ENCODE measurements at regions not wholly inside any gene's neighbourhood (a gene's known extent, or its start where the extent isn't known, plus 50 kb on each side); places are given as distances from the start of the nearest gene placed in this dataset.

DNA sequence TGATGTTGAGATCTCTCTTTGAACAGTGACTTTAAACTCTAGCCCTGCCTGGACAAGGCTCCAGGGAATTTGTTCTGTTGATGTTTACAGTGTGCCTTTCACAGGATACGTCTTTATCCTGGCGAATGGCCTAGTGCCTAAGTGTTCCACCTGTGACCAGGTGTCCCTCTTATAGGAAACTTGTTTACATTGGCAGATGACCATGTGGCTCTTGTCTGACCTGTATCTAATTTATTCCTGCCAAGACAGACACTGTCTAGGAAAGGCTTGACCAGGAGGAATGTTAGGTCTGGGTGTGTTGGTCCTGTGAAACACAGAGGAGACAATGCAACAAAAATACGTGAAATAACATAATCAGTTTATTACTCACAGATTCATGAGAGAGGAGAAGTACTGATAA is 875.6 kb downstream of the METTL15 start:
- no peak for DNase-seq (ENCODE audit: low spot score)

DNA sequence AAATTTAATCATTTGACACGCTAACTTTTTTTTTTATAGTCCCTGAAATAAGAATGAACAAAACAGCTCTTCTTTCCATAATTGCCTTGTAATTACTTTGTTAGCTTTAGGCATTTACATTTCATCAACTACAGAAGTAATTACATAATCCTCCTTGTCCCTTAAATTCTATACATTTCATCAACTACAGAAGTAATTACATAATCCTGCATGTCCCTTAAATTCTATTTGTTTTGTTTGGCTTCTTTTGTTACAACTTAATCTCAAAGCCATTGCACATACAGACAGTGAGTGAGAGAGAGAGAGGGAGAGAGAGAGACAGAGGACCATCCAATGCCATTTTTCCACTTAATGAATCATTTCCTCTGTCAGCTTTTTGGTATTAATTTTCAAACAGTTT is 873.2 kb downstream of the METTL15 start:
- no peak for DNase-seq (ENCODE audit: low spot score)

DNA sequence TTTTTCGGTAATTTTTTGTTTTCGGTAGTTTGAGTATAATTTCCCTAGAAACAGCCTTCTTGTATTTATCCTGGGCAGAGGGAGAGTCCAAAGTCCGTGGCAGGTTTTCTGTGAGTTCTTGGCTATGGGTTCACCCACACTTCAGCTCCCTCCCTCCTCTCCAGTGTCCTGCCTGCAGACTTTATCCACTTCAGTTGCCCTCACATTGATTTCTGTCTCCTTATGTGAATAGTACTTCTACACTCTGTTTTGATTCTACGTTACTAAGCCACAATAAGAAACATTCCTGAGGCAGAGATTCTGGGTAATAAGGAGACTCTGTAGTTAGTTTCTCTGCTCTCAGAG is 868.6 kb downstream of the METTL15 start:
- no peak for DNase-seq (ENCODE audit: low spot score)

DNA sequence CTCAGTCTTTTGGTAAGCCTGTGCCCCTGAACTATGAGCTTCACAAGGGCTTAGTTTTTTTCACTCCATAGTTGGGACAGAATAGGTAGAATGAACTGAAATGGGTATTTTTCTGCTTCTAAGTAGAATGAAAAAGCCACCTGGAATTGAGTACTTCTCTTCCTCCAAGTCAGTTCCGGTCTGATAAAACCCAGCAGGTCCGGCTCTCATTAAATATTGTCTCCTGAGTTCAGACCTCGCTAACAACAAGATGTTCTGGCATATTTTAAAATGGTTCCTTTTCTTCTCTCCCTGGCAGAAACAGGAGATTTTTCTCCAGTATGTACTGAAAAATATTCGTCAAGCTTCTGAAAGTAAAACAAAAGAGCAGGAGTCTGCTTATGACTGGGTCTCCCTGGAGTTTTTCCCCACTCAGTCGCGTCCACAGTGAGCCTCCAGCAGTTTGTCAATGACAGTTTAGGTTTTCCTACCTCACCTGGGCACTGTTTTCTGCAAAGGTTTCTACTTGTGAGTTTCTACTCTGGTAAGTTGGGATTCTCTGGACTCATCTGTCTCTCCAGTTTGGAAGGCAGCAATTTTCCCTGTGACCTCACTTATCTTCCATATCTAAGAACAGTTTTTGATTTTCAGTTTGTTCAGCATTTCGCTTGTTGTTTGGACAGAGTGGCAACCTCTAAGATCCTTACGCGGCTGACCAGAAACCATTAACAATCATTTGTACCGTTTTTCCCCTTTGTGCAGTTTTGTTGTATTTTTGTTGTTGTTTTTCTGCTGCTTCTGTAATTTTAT is 868.0 kb downstream of the METTL15 start:
- no peak for DNase-seq (ENCODE audit: low spot score)

DNA sequence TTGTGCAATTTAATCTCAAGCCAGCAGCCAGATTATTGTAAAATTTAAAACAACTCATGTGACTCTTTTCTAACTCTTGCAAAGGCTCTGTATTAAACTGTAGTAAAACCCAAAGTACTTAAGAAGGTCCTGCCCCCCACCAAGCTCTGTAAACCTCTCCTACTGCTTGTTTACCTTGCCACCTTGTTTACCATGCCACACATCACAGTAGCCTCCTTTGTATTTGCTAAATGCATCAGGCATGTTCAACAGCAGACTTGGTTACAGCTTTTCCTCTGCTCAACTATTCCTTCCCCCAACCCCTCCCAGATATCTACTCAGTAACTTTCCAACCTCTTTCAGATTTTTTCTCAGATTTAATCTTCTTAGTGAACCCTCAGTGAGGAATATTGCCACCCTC is 861.6 kb downstream of the METTL15 start:
- no peak for DNase-seq (ENCODE audit: low spot score)

DNA sequence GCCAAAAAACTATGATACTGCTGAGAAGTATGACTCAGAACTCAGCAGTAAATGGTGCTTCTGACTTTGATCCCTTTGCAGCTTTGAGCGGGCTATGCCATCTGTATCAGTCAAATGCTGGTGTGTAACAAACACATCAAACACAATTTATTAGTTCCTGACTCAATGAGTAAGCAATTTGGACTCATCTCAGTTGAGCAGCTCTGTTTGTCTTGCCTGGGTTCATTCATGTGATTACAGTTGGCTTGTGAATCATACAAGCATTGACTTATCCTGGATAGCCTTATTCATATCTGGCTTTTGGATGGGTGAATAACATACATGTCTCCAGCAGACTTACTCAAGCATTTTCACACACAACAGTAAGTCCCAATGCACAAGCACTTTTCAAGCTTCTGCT is 858.8 kb downstream of the METTL15 start:
- peak; percentile 9 for DNase-seq (ENCODE audit: low spot score)

DNA sequence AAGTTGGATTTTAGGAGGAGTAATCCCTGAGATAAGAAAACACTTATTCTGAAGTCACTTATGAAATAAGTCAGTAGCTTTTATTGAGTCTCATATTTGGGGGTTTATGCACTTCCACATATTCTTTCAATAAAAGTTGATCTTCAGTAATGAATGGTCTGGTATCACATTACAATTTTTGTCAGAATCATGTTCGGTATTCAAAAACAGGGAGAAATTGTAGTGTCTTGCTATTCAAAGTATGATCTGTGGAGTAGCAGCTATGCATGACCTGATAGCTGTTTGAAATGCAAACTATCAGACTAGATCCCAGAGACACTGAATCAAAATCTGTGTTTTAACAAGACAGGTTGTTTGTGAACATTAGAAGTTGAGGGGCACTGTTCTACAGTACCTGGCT is 857.6 kb downstream of the METTL15 start:
- DNase-seq (ENCODE audit: low spot score), result no peak

DNA sequence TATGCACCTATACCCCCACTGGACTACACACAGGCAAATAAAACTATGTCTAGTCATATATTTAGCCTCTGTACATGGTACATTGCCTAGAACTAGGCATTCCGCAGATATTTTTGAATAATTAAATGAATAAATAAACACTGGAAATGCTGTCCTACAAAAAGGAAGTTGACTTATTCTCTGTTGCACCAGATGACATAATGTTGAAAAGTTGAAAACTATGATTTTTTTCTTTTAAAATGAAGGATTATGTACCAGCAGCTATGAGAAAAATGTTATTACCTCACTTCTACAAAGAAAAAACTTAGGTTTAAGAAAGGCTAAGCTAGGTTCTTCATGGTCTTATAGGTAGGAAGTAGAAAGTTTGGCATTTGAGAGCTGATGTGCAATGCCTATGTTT is 856.6 kb downstream of the METTL15 start:
- peak; percentile 13 for DNase-seq (ENCODE audit: low spot score)

DNA sequence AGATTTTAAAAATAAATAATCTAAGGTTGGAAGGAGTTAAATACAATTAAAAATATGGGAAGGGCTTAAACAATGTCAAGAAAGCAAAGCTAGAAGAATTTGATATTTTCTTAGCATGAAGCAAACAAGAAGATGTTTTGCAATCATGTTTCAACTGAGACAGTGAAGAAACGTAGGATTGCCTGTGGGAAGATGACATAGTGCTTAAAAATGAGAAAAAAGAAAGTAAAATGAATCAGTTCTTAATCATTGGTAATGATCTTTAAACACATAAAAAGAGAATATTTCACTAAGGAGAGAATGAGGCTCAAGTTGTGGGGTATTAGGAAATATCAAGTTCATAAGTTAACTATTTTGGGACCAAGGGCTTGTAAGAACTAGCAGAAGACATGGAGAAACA is 855.0 kb downstream of the METTL15 start:
- DNase-seq (ENCODE audit: low spot score), result peak; percentile 16

DNA sequence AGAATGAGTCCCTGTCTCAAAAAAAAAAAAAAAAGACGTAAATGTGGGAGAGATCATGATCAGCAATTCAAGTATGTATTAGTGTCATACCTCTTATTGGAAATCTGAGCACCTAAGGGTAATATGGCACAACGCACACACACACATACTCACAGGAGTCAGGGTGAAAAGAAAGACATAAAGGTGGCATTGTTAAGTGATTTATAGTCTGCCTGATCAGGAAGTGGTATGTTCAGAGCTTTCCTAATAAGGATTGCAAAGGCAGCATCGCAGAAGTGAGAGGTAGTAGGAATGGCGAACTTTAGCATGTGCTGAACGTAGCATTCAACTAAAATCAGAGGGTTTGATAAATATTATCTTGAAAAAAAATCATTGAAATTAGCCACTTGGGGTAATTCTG is 854.3 kb downstream of the METTL15 start:
- no peak for DNase-seq (ENCODE audit: low spot score)

DNA sequence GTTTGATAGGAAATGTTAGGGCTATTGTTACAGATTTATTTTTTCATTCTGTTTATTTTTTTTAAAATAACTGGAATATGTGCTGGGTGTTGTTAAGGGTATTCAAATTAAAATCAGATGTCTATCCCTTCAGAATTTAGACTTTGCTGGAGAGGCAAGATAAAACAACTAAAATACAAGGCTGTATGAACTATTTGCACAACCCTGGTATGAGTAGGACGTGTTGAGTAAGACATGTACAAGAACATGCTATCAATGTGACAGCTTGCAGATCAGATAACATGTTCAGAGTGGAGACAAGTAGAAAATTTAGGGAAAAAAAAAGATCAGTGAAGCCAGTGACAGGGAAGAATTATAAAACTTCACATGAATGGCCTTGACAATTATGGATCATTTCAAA is 853.5 kb downstream of the METTL15 start:
- no peak for DNase-seq (ENCODE audit: low spot score)

DNA sequence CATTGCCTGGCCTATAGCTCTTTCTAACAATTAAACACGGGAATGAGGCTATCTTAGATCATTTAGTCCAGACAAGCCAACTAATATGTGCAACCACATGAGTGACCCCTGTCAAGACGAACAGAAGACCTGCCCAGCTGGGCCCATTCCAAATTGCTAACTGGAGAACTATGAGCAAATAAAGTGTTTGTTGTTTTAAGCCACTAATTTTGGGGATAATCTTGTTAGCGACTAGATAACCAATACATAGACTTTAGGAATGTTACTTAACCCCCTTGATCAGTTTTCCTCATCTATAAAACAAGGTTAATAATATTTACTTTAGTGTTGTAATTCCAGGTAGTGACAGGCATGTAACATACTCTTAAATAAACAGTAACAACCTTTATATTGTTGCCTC is 848.3 kb downstream of the METTL15 start:
- DNase-seq (ENCODE audit: low spot score), result no peak

DNA sequence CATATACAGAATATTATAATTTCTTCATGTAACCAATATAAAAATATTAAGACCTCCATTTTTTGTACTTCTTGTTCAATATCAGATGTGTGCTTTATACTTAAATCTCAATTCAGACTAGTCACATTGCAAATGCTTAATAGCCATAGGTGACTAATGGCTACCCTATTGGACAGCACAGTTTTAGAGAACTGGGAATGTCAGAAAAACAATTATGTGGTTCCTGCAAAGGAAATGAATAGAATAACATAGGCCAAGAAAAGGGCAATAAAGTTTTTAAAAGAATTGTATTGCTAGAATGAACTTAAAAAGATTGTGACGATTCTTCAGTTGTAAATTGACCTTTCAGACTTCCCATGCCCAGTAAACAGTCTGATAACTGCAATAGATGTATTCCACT is 843.0 kb downstream of the METTL15 start:
- DNase-seq (ENCODE audit: low spot score), result no peak

DNA sequence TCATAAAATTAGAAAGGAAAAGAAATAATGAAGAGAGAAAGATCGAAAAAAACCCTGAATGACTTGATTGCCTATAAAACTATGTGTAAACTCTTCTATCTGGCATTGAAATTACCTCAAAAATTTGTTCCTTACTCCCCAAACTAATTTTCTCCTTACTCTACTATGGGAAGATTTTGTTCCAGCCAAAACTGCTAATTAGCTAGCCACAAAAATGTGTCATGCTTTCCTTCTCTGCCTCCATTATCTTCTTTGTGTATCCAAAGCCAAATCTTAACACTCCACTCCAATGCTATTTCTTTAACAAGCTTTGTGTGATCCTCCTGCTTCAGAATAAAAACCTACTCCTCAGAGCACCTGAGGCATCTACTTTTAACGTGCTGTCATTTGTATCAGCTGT is 831.2 kb downstream of the METTL15 start:
- no peak for DNase-seq (ENCODE audit: low spot score)

DNA sequence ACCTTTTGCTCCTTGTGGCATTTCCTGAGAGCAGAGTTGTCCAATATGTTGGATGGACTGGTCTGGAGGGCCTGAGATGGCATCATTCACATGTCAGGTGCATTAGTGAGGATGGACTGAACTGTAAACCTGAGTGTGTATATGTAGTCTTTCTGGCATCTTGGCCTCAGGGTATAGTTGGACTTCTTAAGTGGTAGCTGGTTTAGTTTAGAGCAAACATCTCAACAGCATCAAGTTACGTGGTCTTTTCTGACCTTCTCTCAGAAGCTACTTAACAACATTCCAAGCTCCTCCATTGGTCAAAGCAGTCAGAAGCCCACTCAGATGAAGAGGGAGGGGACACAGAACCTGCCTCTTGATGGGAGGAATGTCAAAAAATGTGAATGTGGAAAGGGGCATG is 829.9 kb downstream of the METTL15 start:
- no peak for DNase-seq (ENCODE audit: low spot score)

DNA sequence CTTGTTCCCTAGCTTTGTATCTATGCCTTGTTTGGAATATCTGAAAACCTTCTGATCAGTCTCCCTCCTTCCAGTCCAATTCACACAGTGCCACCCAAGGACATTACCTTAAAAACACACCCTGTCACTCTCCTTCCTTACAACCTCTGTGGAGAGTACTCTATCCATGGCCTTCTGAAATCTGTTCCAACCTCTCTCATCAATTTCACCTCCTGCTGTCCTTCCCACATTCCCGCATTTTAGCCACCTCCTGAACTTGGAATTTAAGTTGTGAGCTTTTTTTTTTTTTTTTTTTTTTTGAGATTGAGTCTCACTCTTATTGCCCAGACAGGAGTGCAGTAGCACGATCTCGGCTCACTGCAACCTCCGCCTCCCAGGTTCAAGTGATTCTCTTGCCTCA is 824.8 kb downstream of the METTL15 start:
- DNase-seq (ENCODE audit: low spot score), result no peak

DNA sequence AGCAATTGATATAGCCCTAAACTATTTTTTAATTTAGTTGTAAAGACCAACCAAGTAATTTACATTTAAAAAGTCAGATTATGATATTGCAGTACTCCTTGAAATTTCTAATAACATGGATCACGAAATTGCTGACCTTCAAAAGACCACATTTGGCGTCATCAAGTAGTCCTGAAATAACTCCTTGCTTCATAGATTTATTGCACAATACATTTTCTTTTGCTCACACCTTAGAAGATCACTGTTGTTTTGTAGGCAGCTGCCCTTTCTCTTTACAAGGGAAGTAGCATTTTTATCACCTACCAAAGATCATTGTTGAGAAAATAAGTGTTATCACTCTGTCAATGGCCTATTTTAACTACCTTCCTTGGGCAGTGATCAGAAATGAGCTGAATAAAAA is 815.8 kb downstream of the METTL15 start:
- DNase-seq (ENCODE audit: low spot score), result no peak

DNA sequence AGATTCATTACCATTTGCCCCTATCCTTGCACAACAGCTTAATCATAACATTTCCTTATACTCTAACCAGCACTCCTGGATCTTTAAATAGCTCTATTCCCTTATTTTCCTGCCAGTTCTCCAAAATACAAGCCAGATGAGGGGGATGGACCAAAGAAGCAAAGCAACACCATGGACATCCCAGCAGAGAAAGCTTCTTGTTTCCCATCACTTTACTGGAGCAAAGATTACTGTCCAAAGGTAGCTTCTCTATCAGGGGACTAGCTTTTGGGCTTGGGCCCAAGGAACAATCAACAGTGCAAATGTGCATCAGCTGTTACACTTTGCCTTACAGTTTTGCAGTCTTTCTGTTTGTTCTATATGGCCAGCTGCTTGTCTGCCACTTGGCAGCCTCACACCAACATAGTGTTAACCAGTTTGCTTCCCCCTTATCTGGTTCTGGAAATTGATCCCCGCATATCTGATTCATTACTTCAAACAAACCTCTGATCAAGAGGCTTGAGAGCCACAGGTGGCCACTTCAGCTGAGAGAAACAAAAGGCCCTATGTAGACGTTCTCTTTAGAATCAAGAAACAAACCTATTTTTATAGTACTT is 814.3 kb downstream of the METTL15 start:
- DNase-seq (ENCODE audit: low spot score), result no peak

DNA sequence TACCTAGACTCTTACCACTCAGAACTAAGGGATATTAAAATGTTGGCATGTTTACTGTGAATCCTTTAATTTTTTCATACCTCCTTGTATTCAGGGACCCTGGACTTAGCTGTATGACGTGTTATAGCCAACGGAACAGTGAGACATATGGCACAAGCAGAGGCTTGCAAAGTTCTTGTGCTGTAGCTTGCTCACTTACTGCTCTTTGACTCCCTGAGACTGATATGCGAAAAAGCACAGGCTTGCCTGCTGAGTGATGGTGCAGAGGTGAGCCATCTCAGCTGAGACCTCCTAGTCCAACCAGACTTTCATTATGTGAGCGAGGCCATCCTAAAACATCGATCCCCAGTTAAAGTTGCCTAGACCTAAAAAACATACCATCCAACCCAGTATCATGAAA is 811.0 kb downstream of the METTL15 start:
- DNase-seq (ENCODE audit: low spot score), result no peak

DNA sequence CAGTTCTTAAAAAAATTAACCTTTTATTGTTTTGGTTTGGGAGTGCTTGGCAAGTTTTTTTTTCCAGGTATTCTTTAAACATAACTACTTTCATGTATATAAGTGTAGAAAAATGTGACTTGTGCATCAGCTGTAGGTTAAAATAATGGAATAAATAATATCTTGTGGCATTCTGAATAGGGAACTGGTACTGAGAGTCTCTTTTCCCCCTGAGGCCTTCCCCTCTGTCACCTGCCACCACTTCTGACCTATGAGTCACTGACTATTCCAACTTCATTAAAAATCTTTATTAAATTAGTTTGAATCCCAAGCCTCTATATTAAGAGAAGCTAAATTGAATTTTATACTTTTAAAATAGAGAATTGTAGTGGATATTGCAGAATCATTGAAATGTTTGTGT is 805.7 kb downstream of the METTL15 start:
- DNase-seq (ENCODE audit: low spot score), result no peak

DNA sequence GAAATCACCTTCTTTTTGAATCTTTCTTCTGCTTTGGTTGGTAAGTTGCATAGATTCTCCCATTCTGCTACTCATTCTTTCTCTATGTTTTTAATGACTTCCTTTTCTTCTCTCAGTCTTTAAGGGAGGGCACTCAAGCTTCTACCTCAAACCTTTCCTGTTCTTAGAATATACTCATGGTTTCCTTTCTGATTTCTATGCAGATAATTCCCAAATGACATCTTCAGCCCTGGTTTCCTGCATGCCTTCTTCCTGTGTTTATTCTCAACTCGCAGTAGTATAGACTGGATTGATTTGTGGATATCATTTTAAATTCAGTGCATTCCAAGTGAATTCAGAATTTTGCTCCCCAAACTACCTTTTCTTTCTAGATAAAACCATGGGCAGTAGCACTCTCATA is 803.6 kb downstream of the METTL15 start:
- no peak for DNase-seq (ENCODE audit: low spot score)

DNA sequence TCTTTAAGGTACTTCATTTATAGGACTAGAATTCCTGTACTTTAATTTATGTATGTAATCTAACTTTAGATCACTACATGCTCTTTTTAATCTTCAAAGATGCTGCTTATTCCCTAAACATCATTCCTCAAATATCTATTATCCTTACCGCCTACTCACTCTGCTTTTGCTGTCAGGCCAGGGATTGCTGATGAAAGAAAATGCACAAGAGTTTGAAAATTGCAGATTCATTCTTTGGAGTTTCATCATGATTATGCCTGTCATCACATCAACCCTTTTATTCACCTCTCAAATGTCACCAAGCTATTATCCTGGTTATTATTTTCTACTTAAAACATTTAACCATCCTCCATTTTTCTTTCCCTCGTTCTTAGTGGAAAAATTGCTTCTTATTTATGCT is 802.7 kb downstream of the METTL15 start:
- no peak for DNase-seq (ENCODE audit: low spot score)

DNA sequence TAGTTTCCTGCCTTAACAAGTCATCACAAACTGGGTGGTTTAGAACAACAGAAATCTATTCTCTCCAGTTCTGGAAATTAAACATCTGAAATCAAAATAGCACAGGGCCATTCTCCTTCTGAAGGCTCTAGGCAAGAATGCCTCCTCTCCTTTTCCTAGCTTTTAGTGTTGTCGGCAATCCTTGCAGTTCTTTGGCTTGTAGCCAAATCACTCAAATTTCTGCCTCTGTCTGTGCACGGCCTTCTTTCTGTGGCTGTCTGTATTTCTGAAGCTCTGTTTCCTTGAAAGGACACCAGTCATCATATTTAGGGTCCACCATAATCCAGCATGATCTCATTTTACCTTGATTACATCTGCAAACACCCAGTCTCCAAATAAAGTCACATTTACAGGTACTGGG is 795.5 kb downstream of the METTL15 start:
- DNase-seq (ENCODE audit: low spot score), result no peak

DNA sequence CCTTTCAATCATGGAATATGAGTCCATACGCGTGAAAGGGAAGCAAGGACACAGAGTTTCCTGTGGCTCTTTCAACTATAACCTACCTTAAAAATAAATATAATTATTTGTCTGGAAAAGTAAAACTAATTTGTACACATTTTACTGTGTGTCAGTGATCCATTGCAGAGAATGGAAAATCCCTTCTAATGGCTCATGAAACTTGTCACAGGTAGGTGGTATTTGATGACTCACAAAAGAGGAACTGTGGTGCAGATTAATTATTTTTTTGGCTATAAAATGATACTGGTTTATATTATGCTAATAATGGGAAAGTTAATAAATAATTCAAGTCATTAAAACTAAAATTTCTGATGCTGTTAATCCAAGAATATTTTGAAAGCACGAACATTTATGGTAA is 792.2 kb downstream of the METTL15 start:
- no peak for DNase-seq (ENCODE audit: low spot score)

All from AG08396 (cell line).